ENCODE measurements at regions not wholly inside any gene's neighbourhood (a gene's known extent, or its start where the extent isn't known, plus 50 kb on each side); places are given as distances from the start of the nearest gene placed in this dataset.

DNA sequence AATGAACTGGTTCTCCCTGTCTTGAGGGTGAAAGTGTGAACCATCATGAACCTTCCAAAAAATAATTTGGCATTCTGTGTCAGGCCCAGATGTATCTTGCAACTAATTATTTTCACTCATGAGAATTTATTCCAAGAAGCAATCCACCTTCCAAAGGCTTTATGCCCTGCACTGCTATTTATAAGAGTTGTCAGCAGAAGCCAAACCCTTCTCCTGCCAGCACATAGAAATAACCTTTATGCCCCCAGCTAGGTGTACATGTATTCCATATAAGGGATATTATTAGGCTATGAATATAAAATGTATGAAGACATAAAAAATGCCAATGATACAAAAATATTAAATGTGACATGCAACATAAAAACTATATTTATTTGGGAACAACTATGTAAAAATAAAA is 69.0 kb upstream of the GDF10 start:
- no peak for DNase-seq (ENCODE audit: low spot score)

- DNase-seq (ENCODE audit: low spot score) = no peak
These were observed 68.6 kb upstream of the GDF10 start for GRCh38 chr10:47231414-47231813.

DNA sequence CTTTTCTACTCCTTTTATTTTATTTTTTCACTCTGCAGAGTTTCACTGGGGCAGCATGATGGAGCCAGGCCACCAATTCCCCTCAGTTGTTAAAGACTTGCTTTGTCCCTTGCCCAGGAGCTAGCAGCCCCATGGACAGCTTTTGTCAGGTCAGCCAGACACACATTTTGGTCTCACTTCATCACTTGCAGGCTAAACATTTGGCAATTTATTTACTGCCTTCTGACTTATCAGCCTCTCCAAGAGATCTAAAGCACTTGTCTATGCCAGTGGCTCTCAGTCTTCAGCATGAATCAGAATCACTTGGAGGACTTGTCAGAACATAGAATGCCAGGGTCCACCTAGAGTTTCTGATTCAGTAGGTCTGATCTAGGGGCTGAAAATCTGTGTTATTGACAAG is 66.4 kb upstream of the GDF10 start:
- DNase-seq (ENCODE audit: low spot score) = no peak

- no peak for DNase-seq (ENCODE audit: low spot score)
These were observed 64.5 kb upstream of the GDF10 start for GRCh38 chr10:47235484-47235883.

GRCh38 chr10:47237316-47238260 is 62.4 kb upstream of the GDF10 start:
- no peak for DNase-seq (ENCODE audit: low spot score)

DNA sequence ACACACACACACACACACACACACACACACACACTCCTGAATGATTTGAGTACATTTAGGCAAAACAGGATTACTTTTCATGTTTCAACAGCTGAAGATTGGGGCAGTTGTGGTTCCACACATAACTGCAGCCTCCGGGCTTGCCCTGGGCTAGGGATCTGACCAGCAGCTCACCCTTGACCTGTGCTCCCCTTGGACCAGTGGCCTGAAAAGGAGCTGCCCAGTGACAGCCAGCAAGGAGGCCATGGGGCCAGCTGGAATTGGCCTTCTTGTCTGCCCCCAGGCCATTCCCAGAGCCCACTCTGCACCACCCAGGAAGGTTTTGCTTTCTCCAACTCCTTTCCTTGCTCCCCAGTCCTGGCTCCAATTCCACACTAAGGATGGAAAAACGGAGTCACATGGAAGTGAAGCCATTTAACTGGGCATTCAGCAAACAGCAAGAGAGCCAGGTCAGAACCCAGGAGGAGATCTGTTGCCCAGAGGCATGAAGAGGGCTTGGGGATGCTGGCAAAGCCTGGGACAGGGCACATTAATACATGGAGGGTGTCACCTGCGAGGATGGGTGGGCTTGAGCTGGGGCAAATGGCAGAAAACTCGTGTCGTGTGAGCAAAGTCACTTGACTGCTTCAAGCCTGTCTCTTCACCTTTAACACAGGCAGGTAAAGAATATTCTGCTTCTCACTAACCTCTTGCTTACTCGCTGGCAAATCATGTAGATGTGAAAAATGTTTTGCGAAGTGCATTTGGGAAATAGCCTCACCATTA is 61.5 kb upstream of the GDF10 start:
- no peak for DNase-seq (ENCODE audit: low spot score)

DNA sequence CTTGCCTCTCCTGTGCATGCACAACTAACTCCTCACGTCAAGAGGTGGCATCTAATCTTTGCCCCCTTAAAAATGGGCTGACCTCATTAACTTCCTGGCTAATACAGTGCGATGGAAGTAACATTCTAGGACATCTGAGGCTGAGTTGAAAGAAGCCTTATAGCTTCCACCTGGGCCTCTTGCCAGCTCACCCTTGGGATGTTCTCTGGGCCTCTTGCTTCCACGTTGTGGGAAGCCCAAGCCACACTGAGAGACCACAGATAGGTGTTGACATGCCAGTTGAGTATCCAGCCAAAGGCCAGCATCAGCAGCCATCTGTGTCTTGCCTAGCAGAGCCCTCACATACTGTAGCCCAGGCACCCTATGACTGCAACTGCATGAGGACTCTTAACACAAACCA is 60.8 kb upstream of the GDF10 start:
- no peak for DNase-seq (ENCODE audit: low spot score)

GRCh38 chr10:47240173-47240572 is 59.8 kb upstream of the GDF10 start:
- DNase-seq (ENCODE audit: low spot score) = no peak

DNA sequence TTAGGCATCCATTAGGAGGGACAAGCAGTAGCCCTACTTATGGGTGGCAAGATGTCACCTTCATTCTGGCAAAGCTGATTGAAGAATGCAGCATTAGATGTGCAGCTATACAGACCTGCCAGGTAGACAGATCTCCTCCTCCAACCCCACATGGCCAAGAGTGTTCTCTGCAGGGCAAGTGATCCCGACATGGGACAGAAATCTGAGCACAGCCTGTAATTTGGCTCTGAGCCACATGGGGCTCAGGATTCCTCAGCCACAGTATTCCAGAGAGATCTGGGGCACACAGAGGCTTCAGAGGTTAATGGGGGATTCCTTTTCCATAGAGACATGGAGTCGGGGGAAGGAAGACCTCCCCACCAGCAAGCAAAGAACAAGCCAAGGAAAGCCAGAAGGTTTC is 58.7 kb upstream of the GDF10 start:
- no peak for DNase-seq (ENCODE audit: low spot score)

DNA sequence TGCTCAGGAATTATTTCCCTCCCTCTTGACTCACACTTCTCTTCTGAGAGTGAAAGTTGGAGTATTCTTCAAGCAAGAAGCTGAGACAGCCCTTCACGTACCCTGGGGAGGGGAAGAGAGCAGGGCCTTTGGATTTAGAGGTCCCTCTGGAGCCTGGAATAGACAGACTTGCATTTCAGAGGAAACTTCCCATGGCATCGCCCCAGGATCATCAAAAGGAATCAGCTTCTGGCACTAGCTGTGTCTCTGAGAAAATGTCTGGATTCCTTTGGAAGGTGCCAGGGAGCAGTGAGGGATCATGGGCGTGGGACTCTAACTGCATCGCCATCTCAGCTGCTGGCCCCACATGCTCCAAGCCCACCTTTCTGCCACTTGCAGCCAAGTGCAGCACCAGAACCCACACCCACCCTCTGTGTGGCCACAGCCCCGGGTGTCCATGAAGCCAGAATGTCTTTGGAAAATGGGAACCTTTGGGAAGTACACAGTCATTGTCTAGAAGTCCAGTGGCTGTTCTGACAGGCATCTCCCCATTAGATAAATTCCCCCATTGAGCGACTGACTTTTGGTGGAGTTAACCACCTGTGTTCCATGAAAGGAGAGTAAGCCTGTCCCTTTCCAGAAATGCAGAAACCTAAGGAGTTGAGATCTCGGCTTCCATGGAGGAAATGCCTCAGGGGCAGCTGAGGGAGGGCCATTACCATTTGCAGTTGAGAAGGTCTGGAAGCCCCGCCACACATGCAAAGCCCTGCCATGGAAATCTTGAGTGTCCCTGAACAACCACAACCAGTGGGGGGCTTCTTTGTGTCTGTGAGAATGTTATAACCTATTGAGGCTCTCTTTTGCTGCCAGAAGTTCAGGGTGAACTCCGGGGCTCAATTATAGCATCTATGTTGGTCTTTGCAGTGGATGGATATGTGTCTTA is 57.8 kb upstream of the GDF10 start:
- no peak for DNase-seq (ENCODE audit: low spot score)

- no peak for DNase-seq (ENCODE audit: low spot score)
These were observed 56.6 kb upstream of the GDF10 start for GRCh38 chr10:47243356-47243755.

GRCh38 chr10:47243791-47244190 is 56.2 kb upstream of the GDF10 start:
- no peak for DNase-seq (ENCODE audit: low spot score)

- DNase-seq (ENCODE audit: low spot score) = no peak
These were observed 55.2 kb upstream of the GDF10 start for GRCh38 chr10:47244560-47245500.

DNA sequence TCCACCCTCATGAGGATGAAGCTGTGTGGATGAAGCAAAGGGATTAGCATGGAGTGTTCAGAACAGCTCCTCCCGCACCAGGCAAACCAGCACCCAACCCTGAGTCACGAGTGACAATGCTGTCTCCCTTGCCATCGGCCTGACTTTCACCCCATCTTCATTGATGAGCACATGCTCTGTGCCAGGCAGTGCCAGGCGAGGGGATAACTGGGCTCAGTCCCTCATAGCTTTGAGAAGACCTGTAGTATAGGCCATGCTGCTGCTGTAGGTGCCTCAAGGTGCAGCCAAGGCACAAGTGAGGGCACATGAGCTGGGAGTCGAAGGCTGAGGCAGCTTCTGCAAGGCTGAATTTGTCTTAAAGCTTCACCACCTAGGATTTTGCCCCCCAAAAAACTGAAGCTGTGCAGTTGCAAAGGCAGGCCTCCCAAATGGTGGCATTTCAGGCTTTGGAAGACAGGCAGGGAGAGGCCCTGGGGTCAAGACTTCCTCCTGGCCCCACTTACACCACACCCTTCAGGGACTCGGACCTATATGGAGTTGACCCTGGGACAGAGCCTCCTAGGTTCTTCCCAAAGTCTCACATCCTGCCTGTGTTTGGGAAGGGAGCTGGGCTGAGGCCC is 54.2 kb upstream of the GDF10 start:
- no peak for DNase-seq (ENCODE audit: low spot score)

DNA sequence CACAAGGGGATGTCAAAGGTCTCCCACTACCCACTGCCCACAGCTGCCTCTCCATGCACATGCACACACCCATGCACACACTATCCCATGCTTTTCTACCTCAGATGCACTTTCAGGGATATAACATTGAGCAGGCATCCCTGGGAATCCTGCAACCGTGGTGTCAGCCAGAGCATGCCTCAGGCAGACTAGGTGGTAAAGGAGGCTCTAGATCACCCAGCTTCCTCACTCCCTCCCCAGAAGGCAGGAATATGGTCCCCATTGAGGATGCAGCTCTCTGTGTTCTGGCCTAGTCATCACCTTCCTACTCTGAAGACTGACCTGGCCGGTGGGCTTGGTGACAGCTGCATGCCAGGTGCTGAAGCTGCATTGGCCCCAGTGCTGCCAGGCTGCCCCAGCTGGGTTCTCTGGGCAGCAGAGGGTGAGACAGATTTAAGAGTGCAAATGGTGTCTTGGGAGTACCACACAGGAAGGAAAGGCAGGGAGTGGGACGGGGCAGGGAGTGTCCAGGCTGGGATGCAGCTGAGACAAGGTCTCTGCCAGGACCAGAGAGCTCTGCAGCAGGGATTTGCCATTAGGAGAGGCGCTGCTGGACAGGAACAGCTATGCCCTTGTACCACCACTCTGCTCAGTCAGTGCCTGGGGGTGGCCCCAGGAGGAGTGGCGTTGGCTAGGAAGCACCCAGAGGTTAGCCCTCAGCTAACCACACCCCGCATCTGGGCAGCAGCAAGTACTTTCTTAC is 53.4 kb upstream of the GDF10 start:
- DNase-seq (ENCODE audit: low spot score) = no peak

GRCh38 chr10:47247148-47248059 is 52.6 kb upstream of the GDF10 start:
- no peak for DNase-seq (ENCODE audit: low spot score)

DNA sequence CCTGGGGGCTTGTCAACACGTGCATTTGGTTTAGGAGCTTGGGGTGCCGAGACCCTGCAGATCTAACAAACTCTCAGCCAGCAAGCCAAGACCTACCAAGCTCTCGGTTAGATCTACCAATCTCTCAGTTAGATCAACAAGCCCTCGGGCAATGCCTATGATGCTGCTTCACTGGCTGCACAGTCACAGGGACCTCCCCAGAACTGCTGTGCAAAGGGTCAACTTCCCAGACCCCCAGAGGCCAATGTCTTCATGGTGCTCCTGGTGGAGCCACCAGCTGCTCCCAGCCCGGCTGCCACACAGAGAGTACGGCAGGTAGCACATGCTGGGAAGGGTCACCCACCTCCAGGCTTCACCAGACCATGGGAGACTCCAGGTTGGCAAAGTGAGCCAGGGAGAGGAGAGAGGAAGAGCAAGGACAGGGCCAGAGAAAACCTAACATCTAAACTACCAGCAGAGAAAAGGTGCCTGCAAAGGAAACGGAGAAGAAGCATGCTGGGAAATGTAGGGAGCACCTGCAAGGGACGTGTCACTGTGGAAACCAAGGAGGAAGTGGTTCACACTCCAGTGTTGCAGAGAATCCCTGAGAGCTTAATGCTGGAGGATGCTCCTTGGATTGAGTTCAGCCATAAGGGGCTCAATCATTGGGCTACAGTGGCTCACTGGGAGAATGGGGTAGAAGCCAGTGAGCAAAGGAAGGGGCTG is 51.5 kb upstream of the GDF10 start:
- DNase-seq (ENCODE audit: low spot score) = no peak

GRCh38 chr10:47249881-47250280 is 50.1 kb upstream of the GDF10 start:
- no peak for DNase-seq (ENCODE audit: low spot score)
